ENCODE measurements at regions not wholly inside any gene's neighbourhood (a gene's known extent, or its start where the extent isn't known, plus 50 kb on each side); places are given as distances from the start of the nearest gene placed in this dataset.

DNA sequence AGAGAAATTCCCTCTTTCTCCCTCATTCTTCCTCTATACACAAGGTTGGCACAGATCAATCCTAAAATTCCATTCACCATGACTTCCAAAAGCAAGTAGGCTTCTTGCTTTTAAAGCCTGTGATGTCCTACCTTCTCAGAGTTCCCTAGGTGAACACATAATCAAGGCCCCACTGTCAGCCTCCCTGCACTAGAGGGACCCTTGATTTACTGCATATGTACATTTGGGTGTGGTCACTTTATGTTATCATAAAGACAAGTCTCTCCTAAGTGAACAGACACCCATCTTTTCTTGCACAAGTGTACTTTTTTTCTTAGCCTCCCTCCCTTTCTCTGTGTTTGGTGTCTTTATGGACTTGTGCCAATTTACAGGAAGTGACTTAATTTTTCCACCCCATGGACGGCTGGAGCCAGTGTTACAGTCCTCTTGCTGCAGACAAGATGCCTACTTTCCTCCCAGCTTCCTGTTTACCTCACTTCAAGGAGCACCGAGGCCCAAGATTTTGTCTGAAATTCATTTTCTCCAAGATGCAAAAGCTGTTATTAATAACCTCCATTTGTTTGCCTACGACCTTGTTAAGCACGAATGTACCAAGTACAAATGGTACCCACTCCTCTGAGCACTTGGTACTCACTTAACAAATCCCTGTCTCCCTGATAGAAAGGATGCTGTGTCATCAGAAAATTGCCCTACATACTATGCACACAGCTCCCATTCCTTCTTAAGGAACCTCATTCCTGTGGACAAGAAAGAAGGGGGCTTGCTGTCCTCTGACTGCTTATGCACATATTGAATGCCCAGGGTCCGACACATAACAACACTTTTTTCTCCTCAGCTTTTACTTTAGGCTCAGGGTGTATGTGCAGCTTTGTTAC lies 82.8 kb upstream of the SLC44A3 start:
- Histone ChIP-seq H4K91ac (ENCODE audit: insufficient read depth, low read depth, low read length) (peak overlapping the region; percentile 91), H3K4ac (ENCODE audit: low read depth, low read length) (peak overlapping the region; percentile 90), H3K36me3 (ENCODE audit: control insufficient read depth, insufficient read depth, low read length) (no peaks in the 10 kb centered on the region), H2BK120ac (ENCODE audit: low read depth, low read length) (peak overlapping the region; percentile 93), H2AK9ac (replicated peaks; ENCODE audit: low read depth, low read length, poor library complexity) (peak overlapping the region; percentile 33), H2AFZ (replicated peaks; ENCODE audit: low read length, poor library complexity) (no peak overlapping the region), H3K9me1 (ENCODE audit: insufficient read depth, low read length) (peaks cover 26% of the 10 kb centered on the region), H3K4me2 (ENCODE audit: low read depth, low read length) (no peak overlapping the region), H3K18ac (ENCODE audit: low read depth, low read length) (peak overlapping the region; percentile 94), H3K27me3 (ENCODE audit: control insufficient read depth, insufficient read depth, low read length) (no peaks in the 10 kb centered on the region), H4K20me1 (ENCODE audit: insufficient read depth, low read length) (no peaks in the 10 kb centered on the region), H3K27ac (ENCODE audit: insufficient read depth, low read length) (0 out of 2 replicates have a peak overlapping the region, but pooled peaks have one; percentile 4), H3K9ac (ENCODE audit: low read depth, low read length) (peak overlapping the region; percentile 1; the same call in 1 of the 2 replicates), H4K8ac (ENCODE audit: low read depth in 2 of 2, low read length in 2 of 2) (peak overlapping the region; percentile 19 to 86; a peak in 3 of 4 replicates), H3K4me3 (ENCODE audit: insufficient read depth, low read depth, low read length) (no peak overlapping the region), H2BK20ac (ENCODE audit: low read depth, low read length) (peak overlapping the region; percentile 97), H3K56ac (ENCODE audit: extremely low read depth, insufficient read depth, low read length) (0 out of 2 replicates have a peak overlapping the region, but pooled peaks have one; percentile 9), H3K4me1 (ENCODE audit: control insufficient read depth, insufficient read depth, low read length) (peaks cover 29% of the 10 kb centered on the region), H4K5ac (ENCODE audit: low read depth, low read length) (peak overlapping the region; percentile 95; the same call in 1 of the 2 replicates), H2AK5ac (ENCODE audit: low read depth, low read length) (peak overlapping the region; percentile 73), H3K9me3 (ENCODE audit: control insufficient read depth, insufficient read depth, low read length) (no peaks in the 10 kb centered on the region), H3K23ac (ENCODE audit: low read depth, low read length) (peak overlapping the region; percentile 66), H2BK15ac (ENCODE audit: low read depth, low read length) (peak overlapping the region; percentile 69; the same call in 2 of the 3 replicates), H2BK5ac (ENCODE audit: low read depth, low read length, poor library complexity, severe bottlenecking) (peak overlapping the region; percentile 97), H3K79me1 (ENCODE audit: low read depth in 1 of 2, low read length in 2 of 2) (peaks cover 0 to 4% of the 10 kb centered on the region in 2 experiments; a peak in 1 of 4 replicates), H3K14ac (replicated peaks; ENCODE audit: low read depth, low read length) (peak overlapping the region; percentile 64)
- WGBS, 2 experiments (ENCODE audit: extremely low coverage in 2 of 2, insufficient read length in 1 of 2) = 66% methylated on average over 4 of the region's 5 CpGs; no CpG with 5 or more reads in 1 of the 2 experiments
- ChIA-PET CTCF (interaction anchor here (0.8 kb wide), 1 partner anchor 69 kb away, joined by 4 read pairs; no protein-coding TSS in a partner anchor), POLR2A (ENCODE audit: unreplicated experiment) (interaction anchor here (0.9 kb wide), 1 partner anchor 198 kb away, joined by 5 read pairs; no protein-coding TSS in a partner anchor)
- dilution Hi-C loops (cut with HindIII; ENCODE audit: low sequenced_read_pairs, unreplicated experiment) = no loop called here
- TF ChIP-seq CEBPB (IDR thresholded peaks at IDR 0.05; ENCODE audit: low read depth, low read length) (no peak), MAFK (IDR thresholded peaks at IDR 0.05; ENCODE audit: low read depth, low read length) (peak; percentile 83)
- peak; percentile 45 for DNase-seq
- ATAC-seq (ENCODE audit: low read depth) = no peak
- BruUV-seq (replicated peaks) = no TSS peak
- intact Hi-C loops (cut with micrococcal nuclease) = no loop called here
- in situ Hi-C loops (cut with MboI; ENCODE audit: low sequenced_read_pairs) = no loop called here
